Muscle of leg (tissue), 3 donors: ENCODE measurements at regions not wholly inside any gene's neighbourhood (a gene's known extent, or its start where the extent isn't known, plus 50 kb on each side); places are given as distances from the start of the nearest gene placed in this dataset.
A peak's percentile ranks its signal among the peaks of the same experiment; 100 is the strongest.
"Not testable (repeated sequence)": the region's sequence is repeated elsewhere in the genome, so short reads cannot be mapped to it uniquely, and the experiment has no call there.

Experiments used
- DNase-seq: peaks from one replicate; pipeline ENCODE4 v3.0.0; 2013
- H3K27ac ChIP-seq: one replicate; pipeline ENCODE4 v1.5.1; 2013; ENCODE audit warnings: mild to moderate bottlenecking, low read length, control low read depth
- H3K27me3 ChIP-seq: one replicate; pipeline ENCODE4 v1.6.1; 2013; ENCODE audit warnings: low read length; ENCODE audit not compliant: control insufficient read depth, insufficient read depth
- H3K36me3 ChIP-seq: one replicate; pipeline ENCODE4 v1.6.1; 2013; ENCODE audit warnings: low read length; ENCODE audit not compliant: control insufficient read depth, insufficient read depth
- H3K4me1 ChIP-seq: one replicate; pipeline ENCODE4 v1.6.1; 2013; ENCODE audit warnings: low read length; ENCODE audit not compliant: control insufficient read depth, insufficient read depth
- H3K4me3 ChIP-seq: one replicate; pipeline ENCODE4 v1.5.1; 2013; ENCODE audit warnings: low read length, control low read depth
- H3K9me3 ChIP-seq: replicated peaks from 2 replicates; pipeline ENCODE4 v1.6.1; 2013; ENCODE audit warnings: low read depth, low read length; ENCODE audit not compliant: control insufficient read depth
- WGBS: methylation state at CpG from one replicate; pipeline ENCODE4 v1.1.5; 2013; ENCODE audit warnings: missing lambda C conversion rate; ENCODE audit not compliant: insufficient coverage; 5-methylcytosine and 5-hydroxymethylcytosine counted together

GRCh38 chr11:71701435-71702291, 119.0 kb upstream of the KRTAP5-11 start:
- H3K36me3 ChIP-seq, H3K4me1 ChIP-seq, H3K4me3 ChIP-seq, DNase-seq, H3K27me3 ChIP-seq, H3K9me3 ChIP-seq, H3K27ac ChIP-seq: not testable (repeated sequence)
- WGBS: 33% methylated on average over 1 of the region's 3 CpGs

- H3K36me3 ChIP-seq, H3K27me3 ChIP-seq, H3K9me3 ChIP-seq, H3K4me3 ChIP-seq, H3K27ac ChIP-seq, DNase-seq, H3K4me1 ChIP-seq: not testable (repeated sequence)
- 0% methylated on average over 1 of the region's 3 CpGs for WGBS
These were observed 122.5 kb upstream of the KRTAP5-11 start for GRCh38 chr11:71705086-71705737.

GRCh38 chr11:71705738-71706432, 123.2 kb upstream of the KRTAP5-11 start:
- not testable (repeated sequence) for H3K4me3 ChIP-seq, H3K4me1 ChIP-seq, H3K27ac ChIP-seq, DNase-seq, H3K9me3 ChIP-seq, H3K27me3 ChIP-seq, H3K36me3 ChIP-seq
- WGBS: 50% methylated on average over 2 of the region's 4 CpGs

GRCh38 chr11:71707083-71707482, 124.4 kb upstream of the KRTAP5-11 start:
- not testable (repeated sequence) for H3K4me3 ChIP-seq, H3K27me3 ChIP-seq, DNase-seq, H3K4me1 ChIP-seq, H3K9me3 ChIP-seq, H3K27ac ChIP-seq, H3K36me3 ChIP-seq
- WGBS: 76% methylated on average over 6 of the region's 12 CpGs

- DNase-seq, H3K9me3 ChIP-seq, H3K36me3 ChIP-seq, H3K4me3 ChIP-seq, H3K4me1 ChIP-seq, H3K27ac ChIP-seq, H3K27me3 ChIP-seq: not testable (repeated sequence)
- 57% methylated on average over 4 of the region's 6 CpGs for WGBS
These were observed 123.5 kb upstream of the DEFB108B start for GRCh38 chr11:71709541-71709940.

GRCh38 chr11:71710171-71710671, 122.8 kb upstream of the DEFB108B start:
- not testable (repeated sequence) for H3K27ac ChIP-seq, H3K27me3 ChIP-seq, H3K4me1 ChIP-seq, H3K4me3 ChIP-seq, H3K9me3 ChIP-seq, H3K36me3 ChIP-seq
- WGBS: 26% methylated on average over 6 of the region's 16 CpGs
- DNase-seq: peak; percentile 33

GRCh38 chr11:71710701-71711385, 122.2 kb upstream of the DEFB108B start:
- 70% methylated on average over 1 of the region's 10 CpGs for WGBS
- not testable (repeated sequence) for H3K27ac ChIP-seq, H3K36me3 ChIP-seq, H3K4me3 ChIP-seq, H3K4me1 ChIP-seq, DNase-seq, H3K9me3 ChIP-seq, H3K27me3 ChIP-seq

GRCh38 chr11:71712350-71712749, 120.7 kb upstream of the DEFB108B start:
- WGBS: no CpG with 5 or more reads among the region's 2 CpGs
- not testable (repeated sequence) for H3K27me3 ChIP-seq

GRCh38 chr11:71712846-71713245, 120.2 kb upstream of the DEFB108B start:
- not testable (repeated sequence) for H3K27ac ChIP-seq, H3K4me3 ChIP-seq, H3K4me1 ChIP-seq, DNase-seq, H3K9me3 ChIP-seq, H3K27me3 ChIP-seq, H3K36me3 ChIP-seq
- no CpG with 5 or more reads among the region's 5 CpGs for WGBS

More at GRCh38 chr11:71712350-71712749, 120.7 kb upstream of the DEFB108B start:
- H3K27ac ChIP-seq, H3K4me3 ChIP-seq, DNase-seq, H3K36me3 ChIP-seq, H3K9me3 ChIP-seq, H3K4me1 ChIP-seq: not testable (repeated sequence)

GRCh38 chr11:71714510-71714909, 118.5 kb upstream of the DEFB108B start:
- H3K9me3 ChIP-seq, H3K27ac ChIP-seq, H3K36me3 ChIP-seq, DNase-seq, H3K4me1 ChIP-seq, H3K4me3 ChIP-seq, H3K27me3 ChIP-seq: not testable (repeated sequence)
- 62% methylated on average over 4 of the region's 6 CpGs for WGBS
